ENCODE measurements at regions not wholly inside any gene's neighbourhood (a gene's known extent, or its start where the extent isn't known, plus 50 kb on each side); places are given as distances from the start of the nearest gene placed in this dataset.
A peak's percentile ranks its signal among the peaks of the same experiment; 100 is the strongest.

DNA sequence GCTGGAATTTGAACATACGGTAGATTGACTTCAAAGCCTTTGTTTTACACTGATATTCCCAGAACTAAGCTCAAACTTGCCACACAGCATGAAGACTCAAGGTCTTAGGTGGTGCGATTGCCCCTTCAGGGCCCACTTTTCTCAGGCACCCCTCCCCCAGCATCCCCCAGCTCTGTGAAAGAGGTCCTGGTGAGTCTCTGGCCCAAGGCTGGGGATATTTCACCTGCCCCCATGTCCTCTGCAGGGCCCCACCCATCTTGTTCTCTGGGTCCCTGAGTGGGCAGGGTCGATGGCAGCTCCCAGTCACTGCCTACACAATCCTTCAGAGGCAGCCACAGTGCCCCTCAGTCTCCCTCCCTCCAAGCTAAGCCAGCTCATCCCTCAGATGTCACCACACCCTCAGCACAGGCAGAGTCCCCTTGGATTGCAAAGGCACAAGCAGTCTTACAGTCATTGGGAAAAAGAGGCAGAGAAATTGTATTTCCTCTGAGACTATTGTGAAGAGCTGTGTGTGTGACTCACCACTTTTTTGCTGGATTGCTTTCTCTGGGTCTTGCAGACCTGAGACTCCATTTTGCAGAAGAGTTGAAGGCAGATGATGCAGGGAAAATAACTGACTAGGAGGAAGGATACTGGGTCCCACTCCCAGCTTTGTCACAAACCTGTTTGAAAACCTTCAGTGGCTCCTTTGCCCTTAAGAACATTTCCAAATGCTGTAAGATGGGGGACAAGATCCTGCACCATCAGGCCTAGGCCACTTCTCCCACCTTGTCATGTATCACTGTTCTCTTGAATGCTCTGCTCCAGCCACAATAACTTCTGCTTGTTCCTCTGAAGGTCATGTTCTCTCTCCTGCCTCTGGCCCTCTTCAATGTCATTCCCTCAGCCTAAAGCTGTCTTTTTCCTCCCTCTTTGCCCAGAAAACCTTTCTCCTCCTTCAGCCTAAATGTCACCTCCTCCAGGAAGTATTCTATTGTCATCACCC is 119.1 kb upstream of the GRIK3 start:
- no peaks in the 10 kb centered on the region for H3K27me3 ChIP-seq (ENCODE audit: control insufficient read depth, insufficient read depth, low read length)
- DNase-seq (ENCODE audit: low read depth) (peak; percentile 5), FAIRE-seq (peak; percentile 13)
- H3K4me3 ChIP-seq (ENCODE audit: low read depth, low read length): no peak overlapping the region
- no peak for TF ChIP-seq CTCF (IDR thresholded peaks at IDR 0.05; ENCODE audit: insufficient read depth, low read length, severe bottlenecking)
- H3K36me3 ChIP-seq (ENCODE audit: control insufficient read depth, insufficient read depth, low read length): no peaks in the 10 kb centered on the region

DNA sequence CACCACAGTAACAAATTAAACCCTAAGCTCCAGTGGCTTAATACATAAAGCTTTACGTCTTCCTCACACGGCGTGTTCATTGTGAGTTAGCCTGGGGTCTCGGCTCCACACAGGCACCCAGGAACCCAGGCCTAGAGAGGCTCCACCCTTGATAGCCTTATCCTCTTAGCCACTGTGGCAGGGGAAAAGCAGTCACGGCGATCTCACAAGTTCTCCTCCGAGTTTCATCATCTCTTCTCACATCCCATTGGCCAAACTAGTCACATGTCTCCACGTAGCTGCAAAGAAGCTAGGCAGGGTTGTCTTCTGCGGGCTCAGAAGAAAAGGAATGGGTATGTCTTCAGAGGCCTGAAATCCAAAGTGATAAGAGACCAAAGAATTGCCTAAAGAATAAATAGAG is 122.3 kb upstream of the GRIK3 start:
- DNase-seq (ENCODE audit: low read depth) (no peak), FAIRE-seq (no peak)
- Histone ChIP-seq H3K4me3 (ENCODE audit: low read depth, low read length) (no peak overlapping the region), H3K36me3 (ENCODE audit: control insufficient read depth, insufficient read depth, low read length) (no peaks in the 10 kb centered on the region), H3K27me3 (ENCODE audit: control insufficient read depth, insufficient read depth, low read length) (no peaks in the 10 kb centered on the region)
- TF ChIP-seq CTCF (IDR thresholded peaks at IDR 0.05; ENCODE audit: insufficient read depth, low read length, severe bottlenecking): no peak

DNA sequence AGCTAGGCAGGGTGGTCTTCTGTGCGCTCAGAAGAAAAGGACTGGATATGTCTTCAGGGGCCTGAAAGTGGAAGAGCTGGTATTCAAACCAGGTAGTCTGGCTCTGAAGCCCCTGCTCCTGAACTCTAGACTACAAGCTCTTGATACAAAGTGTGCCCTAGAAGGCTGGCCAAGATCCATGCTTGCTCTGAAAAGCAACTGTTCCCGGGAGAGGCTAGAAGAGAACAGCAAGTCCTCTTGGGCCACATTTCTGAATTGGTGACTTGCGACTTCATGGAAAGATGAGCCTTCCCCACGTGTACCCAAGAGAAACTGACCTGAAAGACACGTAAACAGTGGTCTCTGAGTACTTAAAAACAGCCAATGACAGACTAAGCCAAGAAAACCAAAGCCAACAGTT is 123.3 kb upstream of the GRIK3 start:
- TF ChIP-seq CTCF (IDR thresholded peaks at IDR 0.05; ENCODE audit: insufficient read depth, low read length, severe bottlenecking): no peak
- no peak for FAIRE-seq

DNA sequence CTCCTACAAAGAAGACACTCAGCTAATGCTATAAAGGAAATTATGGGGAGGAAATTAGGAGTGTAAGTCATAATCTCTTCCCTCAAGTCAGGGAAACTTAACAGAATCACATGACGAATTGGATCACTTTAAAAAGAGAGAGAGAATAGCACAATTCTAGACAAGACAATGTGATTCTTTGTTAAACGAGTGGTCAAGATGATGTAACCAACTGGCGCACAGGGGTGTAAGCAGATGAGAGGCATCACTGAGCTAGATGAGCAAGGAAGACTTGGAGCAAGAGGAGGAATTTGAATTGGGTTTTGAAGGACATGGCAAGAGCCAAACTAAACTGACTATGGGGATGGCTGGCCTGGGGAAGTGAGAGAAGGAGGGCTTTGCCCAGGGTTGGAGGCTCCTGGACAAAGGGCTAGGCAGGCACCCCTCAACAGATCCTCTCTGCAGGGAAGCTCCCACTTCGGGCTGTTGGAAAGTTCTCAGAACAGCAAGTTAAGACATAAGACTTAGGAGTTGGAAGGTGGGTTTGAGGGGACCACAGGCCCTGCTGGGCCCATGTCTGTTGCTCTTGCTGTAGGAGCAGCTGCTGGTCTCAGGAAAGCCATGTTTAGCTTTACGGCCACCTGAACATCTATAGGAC is 123.9 kb upstream of the GRIK3 start:
- TF ChIP-seq CTCF (IDR thresholded peaks at IDR 0.05; ENCODE audit: insufficient read depth, low read length, severe bottlenecking): no peak
- FAIRE-seq (no peak), DNase-seq (ENCODE audit: low read depth) (no peak)
- Histone ChIP-seq H3K27me3 (ENCODE audit: control insufficient read depth, insufficient read depth, low read length) (no peaks in the 10 kb centered on the region), H3K4me3 (ENCODE audit: low read depth, low read length) (no peak overlapping the region), H3K36me3 (ENCODE audit: control insufficient read depth, insufficient read depth, low read length) (no peaks in the 10 kb centered on the region)

More for the DNA sequence above, 123.3 kb upstream of the GRIK3 start:
- no peak overlapping the region for H3K4me3 ChIP-seq (ENCODE audit: low read depth, low read length)
- no peaks in the 10 kb centered on the region for H3K27me3 ChIP-seq (ENCODE audit: control insufficient read depth, insufficient read depth, low read length)
- DNase-seq (ENCODE audit: low read depth): no peak
- H3K36me3 ChIP-seq (ENCODE audit: control insufficient read depth, insufficient read depth, low read length): no peaks in the 10 kb centered on the region

- FAIRE-seq: no peak
- H3K27me3 ChIP-seq (ENCODE audit: control insufficient read depth, insufficient read depth, low read length): no peaks in the 10 kb centered on the region
- DNase-seq (ENCODE audit: low read depth): no peak
- no peaks in the 10 kb centered on the region for H3K36me3 ChIP-seq (ENCODE audit: control insufficient read depth, insufficient read depth, low read length)
- TF ChIP-seq CTCF (IDR thresholded peaks at IDR 0.05; ENCODE audit: insufficient read depth, low read length, severe bottlenecking): no peak
- no peak overlapping the region for H3K4me3 ChIP-seq (ENCODE audit: low read depth, low read length)
These were observed 124.8 kb upstream of the GRIK3 start for GRCh38 chr1:37159102-37159501.
